NOMO-1 (cell line): ENCODE measurements at regions not wholly inside any gene's neighbourhood (a gene's known extent, or its start where the extent isn't known, plus 50 kb on each side); places are given as distances from the start of the nearest gene placed in this dataset.
"Not testable (repeated sequence)": the region's sequence is repeated elsewhere in the genome, so short reads cannot be mapped to it uniquely, and the experiment has no call there.

Experiments used
- DNase-seq, 2 experiments: peaks; one replicate each; lab custom pipeline; 2025; ENCODE audit not compliant: unreplicated experiment in 2 of 2; lab: John Stamatoyannopoulos, UW

DNA sequence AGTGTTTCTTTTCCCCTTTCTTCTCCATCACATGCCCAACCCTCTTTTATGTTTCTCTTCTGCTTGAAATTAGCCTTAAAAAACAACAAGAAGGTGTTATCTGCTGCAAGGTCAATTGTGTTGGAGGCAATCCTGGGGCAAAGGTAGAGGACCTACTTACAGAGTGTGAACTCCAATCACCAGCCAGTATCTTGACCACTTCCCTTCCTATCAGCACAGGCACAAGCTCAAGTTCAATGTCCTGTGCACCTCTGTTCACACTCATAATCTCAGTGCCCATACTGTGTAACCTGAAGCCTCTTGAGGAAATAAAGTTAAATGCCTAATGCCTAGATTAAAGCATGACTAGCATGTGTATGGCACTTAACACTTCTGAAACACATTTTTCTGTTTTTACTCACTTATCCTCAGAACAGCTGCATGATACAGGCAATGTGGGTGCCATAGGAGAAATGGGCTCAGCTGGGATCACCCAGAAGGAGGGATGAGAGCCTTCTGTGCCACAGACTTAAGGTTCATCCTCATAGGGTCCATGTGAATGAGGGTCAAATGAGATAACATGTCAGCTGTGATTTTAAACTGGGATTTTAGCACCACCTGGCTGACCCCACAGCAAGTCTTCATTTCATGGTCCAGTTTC, 701.5 kb downstream of the BCL11A start:
- DNase-seq: no peak

DNA sequence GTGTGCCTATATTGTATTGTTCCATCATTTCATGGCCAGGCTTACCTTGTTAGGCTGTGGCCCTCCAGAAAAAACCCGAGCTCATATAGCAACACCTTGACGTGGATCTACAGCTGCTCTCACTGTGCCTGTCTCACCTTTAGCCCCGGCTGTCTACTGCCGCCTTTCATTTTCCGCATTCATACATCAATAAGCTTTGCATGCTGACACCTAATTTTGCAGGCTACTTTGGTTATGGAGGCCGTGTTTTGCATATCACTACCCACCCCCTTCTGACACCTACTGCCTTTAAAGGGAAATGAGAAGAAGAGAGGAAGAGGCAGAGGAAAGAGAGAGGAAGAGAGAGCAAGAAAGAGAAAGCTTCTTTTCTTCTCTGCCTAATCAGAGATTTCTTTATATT, 702.9 kb downstream of the BCL11A start:
- no peak for DNase-seq

DNA sequence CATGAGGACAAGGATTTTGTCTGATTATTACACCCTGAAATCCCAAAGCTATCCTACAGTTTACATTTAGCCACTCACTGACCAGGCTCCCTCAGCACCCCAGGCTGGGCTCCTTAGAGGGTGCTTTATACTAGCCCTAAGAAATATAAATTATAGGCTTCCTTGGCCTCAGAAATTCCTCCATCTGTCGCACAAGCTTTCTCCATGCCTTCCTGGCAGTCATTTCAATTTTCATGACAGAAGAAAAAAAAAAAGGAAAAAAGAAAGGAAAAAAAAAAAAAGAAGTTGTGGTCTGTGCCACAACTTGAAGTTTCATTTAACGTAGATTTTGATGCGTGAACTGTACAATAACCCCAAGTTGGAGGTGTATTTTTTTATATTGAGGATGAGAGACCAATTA, 719.5 kb downstream of the BCL11A start:
- DNase-seq: no peak

DNA sequence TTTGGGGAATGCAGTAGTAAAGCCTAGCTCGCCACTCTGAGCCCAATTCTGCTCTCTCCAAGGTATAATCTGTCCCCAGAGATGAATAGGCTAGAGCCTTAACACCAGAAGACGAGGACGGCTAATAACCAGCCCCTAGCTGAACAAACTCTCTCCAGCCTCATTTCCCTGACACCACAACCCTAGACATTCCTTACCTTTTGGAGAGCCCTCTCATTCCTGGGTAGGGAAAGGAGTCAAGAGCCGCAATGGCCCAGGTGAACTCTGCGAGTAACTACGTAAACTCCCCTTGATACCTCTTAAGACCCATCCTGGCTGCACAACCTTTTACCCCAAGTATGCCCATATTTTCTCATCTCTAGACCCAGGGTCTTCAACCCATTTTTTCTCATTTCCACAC, 722.9 kb downstream of the BCL11A start:
- no peak for DNase-seq

DNA sequence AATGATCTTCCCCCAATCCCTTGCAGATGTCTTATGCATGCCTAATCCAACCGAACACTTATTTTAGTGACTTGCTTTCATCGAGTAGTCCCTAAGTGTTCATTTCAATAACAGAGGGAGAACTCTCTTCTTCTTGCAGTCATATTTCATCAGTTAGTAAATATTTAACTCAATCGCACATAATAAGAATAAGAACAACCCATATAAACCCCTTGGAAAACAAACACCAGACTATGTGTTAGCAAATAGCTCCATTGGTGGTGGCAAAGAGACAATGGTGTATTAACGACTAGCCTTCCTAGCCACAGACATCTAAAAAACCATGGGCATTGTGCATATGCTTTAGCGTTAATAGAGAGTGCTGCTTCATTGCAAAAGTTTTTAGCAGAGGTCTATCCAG, 725.8 kb downstream of the BCL11A start:
- no peak for DNase-seq

DNA sequence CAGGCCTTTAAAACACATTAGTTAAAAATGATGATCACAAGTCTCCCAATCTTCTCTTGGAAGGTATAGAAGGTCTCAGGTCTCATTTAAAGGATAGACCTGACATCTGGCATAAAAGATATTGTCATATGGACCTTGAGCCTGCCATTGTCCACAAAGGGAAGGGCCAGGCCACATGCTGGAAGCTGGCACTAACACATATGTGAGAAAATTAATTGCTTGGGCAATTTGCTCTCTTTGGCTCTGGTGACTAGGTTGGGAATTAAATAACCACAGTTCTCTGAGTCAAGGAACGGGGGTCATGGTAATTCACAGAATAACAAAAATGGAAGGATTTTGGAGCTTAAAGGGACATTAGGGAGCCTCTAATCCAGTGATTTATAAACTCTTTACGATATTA, 727.3 kb downstream of the BCL11A start:
- no peak for DNase-seq

DNA sequence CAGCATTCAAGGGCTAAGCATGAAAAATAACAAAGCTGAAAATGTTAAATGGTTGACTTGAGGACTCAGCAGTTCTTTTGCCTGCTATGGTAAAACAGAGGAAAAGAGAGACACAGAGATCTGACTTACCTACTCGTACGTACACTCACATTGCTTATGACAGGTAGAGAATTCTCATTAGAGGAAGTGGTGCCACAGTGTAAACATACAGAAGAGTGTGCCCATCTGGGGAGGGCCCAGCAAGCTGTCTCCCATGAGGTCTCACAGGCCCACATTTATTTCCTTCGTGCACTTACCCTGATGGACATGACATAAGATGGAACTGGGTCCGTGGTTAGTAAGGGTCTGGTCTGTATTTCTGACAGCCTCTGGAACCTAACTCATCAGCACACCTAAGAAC, 729.1 kb downstream of the BCL11A start:
- DNase-seq: no peak

DNA sequence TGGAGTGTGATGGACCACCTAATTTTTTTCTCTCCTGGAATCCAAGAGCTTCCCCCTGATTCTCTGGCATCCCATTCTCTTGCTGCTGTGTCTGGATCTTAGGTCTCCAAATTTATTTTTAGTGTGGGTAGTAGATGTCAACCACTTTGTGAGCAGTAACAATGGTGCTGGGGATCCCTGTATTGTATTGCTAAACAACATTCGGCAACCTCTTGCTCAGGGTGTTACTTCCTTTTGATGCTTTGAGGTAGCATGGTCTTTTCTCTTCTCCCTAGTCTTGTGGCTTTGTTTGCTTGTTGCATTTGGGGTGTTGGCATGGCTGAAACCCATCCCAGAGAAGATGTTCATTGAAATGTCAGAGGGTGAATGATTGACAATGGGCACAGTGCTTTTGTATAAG, 737.4 kb downstream of the BCL11A start:
- DNase-seq: no peak

DNA sequence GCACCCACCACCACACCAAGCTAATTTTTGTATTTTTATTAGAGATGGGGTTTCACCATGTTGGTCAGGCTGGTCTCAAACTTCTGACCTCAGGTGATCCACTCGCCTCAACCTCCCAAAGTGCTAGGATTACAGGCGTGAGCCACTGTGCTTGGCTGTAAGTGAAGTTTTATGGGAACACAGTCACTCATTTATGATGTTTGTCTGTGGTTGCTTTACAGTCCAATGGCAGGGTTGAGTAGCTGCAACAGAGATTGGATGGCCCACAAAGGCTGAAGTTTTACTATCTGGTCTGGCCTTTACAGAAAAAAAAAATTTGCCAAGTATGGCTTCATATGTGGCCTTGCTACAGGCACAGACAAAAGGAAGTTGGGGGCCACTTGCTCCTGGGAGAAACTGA, 743.2 kb downstream of the BCL11A start:
- not testable (repeated sequence) for DNase-seq

DNA sequence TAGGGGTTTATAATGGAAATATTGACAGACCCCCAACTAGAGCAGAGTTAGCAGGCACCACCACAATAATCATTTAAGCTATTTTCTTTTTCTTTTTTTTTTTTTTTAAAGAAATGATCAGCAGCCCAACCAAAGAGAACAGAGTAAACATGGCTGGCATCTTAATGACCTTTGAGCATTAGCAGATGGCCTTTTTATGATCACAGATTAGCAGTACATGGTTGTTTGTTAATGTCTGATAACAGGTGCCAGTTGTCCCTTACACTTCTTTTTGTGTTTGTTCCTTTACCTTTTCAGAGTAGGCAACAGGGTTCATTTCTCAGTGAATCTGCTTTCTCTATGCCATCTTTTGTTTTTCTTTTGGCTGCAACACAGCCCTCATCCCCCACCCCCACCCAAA, 747.0 kb downstream of the BCL11A start:
- no peak for DNase-seq

DNA sequence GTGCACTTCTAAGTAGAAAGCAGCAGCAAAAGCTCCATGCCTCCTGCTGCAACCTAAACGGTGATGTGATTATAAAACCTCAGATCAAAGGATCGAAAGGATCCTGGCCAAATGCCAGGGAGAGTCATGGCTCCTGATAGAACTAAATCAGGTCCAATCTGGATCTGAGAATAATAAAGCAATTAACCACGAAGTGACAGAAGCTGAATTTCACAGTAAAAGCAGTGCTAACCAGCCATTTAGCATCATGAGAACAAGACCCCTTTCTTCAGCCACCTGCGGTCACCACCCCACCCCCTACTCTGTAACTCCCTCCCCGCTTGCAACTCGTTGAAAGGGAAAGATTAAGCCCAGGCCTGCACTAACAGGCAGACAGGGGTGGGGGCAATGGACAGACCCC, 748.7 kb downstream of the BCL11A start:
- no peak for DNase-seq

DNA sequence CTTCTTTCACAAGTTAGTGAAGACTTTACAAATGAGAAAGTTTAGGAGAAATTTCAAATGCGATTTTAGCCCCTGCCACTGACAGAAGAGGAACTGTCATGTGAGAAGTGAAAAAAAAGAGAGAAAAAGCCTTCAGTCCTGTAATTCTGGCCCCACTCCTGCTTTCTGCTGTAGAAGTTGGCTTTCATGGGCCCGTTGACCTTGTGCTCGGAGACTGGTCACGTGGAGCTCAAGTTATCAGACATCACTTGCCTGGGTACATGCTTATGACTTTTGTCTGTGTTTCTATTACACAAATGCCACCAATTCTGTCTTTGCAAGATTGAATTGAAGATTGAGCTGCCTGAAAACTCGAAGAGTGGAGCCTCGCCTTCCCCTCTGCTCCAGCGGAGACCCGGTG, 749.9 kb downstream of the BCL11A start:
- peak in 1 of 2 experiments; percentile 23 for DNase-seq

DNA sequence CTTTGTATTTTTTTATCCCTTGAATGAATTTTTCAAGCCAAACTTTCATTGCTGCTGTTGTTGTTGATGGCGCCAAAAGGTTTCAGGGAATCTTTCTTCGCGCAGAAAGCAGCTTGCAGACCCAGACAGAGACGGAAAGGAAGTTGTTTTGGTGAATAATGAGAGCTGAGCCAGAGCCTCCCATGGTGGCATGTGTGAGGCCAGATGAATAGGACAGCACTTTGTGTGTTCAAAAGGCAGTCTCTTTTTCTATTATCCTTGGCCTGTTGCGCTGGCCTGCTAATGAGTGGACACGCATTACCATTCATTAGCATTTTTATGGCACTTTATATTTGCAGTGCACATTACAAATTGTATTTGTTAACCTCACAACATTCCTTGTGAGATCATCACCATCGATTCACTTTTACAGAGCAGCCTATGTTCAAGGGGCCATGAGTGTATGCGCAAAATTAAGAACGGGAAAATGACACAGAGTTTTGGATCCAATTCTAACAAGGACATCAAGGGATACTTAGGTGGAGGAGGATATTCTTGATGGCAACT, 754.7 kb downstream of the BCL11A start:
- no peak for DNase-seq

DNA sequence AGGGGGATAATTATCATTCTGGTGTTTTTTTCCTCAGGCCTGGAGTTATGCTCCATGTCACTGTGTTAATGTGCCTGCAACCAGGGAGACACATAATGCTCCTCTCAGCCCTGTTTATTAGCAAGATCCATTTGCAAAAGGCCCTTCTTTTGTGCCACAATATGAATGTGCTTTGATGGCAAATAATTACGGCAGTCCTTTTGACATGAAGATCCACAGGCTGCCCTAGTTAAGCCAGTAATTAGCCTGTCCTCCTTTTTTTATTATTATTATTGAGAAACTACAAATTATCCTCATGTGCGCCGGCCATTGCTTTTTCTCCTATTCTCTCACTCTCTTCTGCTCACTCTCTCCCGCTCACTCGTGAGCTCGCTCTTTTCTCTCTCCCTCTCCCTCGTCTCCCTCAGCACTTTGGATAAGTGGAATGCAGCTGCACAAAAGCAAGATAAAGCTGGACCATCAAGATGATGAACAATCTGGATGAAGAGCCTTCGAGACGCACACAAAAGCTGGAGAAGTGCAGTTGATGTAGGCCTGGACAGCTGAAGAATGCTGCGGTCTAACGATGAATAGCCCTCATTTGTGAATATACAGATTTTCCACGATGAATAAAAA, 762.3 kb downstream of the BCL11A start:
- no peak for DNase-seq

DNA sequence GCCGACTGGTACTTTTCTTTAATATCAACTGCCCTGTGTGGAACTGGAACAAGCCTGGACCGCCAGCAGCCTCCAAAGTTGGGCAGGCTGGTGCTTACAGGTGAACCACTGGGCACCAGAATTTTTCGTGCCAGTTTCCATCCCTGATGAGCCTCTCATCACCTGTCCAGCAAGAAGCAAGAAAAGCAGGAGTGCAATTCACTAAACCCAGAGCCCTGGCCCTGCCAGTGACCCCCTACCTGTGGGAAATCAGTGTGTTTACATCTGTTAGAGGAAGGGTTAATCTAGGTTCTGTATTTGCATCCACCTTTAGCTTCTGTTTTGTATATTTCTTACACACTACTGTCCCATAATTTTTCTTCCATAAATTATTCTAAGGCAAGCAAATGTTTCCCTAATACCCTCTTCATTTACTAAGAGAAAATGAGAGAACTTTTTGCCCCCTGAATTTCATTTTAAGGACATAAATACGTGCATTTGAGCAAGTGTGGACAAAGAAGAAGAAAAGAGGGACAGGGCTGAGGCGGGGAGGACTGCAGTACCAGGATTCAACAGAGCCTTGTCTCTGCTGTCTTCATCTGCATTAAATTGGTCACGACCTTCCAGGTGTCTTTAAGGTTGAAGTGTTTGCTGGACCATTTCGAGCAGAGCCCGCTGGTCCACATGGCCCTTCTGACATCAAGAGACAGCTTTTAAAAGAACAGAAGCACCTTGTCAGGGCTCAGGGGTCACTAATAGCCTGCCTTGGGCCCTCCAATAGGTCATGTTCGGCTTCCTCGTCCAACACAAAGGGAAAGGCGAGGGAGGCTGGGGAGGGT, 763.1 kb downstream of the BCL11A start:
- no peak for DNase-seq

DNA sequence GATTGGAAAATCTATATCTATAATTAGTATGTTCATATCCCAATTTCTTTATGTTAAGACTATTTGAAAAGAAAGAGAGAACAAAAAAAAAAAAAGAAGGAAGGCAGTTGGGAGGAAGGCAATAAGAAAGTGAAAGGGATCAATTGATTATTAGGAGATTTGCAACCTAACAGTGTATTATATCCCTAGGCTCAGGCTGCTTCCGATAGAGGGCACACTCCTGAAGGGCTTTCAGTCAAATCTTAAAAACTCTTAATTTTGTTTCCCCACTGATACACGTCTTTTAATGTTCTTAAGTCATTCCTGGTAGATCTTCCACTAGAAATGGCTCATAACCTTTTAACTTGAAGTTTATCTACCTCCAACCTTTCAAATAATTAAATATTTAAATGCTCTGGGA, 763.9 kb downstream of the BCL11A start:
- no peak for DNase-seq

DNA sequence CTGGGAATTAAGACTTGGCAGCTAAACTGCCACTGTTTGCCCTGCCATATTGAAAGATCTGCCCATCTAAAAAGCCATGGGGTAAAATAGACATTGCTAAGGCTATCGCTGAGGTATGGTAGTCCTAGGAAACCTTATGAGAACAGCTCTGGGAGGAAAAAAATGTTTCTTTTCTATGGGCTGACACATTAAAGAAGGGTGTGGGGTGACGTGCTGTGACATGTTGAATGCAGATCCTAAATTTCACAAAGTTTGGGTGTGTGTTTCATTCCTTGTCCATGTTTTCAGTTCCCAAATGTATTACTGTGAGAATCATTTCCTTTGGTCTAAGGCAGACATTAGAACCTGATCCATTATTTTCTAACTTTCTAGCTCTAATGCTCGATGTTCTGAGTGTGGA, 766.4 kb downstream of the BCL11A start:
- no peak for DNase-seq

DNA sequence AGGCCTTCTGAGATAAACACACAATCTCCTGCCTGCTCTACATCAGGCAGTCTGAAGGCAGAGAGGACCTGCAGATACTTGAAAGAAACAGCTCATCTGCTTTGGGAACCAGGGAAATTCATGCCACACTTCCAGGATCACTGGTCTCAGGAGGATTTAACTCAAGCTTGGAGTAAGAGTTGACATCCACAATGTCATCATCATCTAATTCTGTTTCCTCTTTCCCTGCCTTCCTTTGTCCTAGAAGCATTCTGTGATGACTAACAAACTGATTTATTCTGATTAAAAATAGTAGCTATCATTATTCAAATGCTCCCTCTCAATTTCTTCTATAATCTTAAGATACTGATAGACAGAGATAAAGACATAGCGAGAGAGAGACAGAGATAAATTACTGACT, 766.8 kb downstream of the BCL11A start:
- DNase-seq: no peak

DNA sequence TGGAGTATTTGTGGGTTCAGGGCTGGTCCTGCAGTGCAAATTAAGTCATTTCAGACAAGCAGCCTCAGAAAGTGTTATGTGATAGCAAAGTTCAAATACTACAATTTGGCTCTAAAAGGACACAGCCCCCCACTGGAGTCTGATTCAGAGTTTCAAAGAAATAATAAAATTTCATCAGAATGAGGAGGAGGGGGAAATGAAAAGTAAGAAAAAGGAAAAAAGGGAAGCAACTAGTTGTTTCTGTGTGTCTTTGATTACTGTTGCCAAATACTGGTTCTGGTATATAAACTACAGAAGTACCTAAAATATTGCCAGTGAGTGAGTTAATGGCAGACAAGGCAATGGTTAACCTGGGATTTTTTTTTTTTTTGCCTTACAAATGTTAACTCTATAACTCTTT, 773.9 kb downstream of the BCL11A start:
- DNase-seq: peak; percentile 20 to 66

DNA sequence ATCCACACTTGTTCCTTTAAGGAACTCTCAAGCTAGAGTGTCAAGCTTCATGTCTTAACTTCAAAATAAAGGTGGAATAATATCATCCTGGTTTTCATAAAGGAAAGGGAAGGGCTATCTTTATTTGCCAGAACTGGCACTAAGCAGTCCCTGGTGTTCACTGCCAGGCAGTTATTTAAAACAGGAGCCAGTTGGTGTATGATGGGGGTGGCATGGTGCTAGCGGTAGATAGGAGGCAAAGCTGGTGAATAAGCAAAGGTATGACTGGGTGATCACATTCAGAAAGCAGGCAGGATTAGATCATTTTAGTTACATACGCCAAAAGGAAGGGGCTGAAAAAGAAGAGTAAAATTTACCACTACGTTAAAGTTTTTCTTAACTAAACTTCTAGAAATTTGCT, 776.3 kb downstream of the BCL11A start:
- no peak for DNase-seq

DNA sequence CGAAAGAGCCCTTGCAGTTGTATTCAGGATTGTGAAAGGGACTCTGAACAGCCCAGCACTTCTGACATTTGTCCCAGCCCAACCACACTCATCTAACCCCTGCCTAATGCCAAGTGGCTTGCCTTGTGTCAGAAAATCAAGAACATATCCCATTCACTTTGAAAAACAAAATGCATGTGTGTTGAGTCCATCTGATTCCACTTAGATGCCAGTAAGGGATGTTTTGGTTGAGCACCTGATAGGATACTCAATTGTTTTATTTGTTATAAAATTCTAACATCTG, 776.8 kb downstream of the BCL11A start:
- DNase-seq: no peak

DNA sequence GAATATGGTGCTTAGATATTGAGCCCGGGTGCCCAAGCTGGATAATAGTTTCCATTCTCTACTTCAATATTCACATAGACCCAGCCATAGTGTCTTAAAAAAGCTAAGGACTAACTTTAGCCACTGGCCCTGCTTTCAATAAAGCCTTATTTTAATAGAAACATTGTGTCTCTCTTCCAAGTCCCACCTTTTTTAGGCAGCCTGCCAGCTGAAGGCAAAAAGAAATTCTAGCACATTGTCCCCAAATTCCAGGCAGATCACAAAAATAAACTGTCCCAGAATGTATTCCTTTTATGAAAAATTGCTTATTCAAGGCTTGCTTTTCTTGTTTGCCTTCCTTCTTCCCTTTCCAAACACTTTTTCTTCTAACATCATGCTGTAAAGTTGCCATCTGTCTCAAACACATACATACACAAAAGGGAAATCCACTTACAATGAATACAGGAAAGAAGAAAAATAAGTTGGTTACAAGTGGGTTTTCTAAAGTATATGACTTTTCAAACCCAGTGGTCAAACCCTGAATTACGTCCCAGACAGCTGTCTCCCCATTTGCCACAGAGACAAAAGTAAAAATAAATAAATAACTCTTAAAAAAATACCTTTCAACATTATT, 778.5 kb downstream of the BCL11A start:
- no peak for DNase-seq
